ENCODE measurements at regions not wholly inside any gene's neighbourhood (a gene's known extent, or its start where the extent isn't known, plus 50 kb on each side); places are given as distances from the start of the nearest gene placed in this dataset.

DNA sequence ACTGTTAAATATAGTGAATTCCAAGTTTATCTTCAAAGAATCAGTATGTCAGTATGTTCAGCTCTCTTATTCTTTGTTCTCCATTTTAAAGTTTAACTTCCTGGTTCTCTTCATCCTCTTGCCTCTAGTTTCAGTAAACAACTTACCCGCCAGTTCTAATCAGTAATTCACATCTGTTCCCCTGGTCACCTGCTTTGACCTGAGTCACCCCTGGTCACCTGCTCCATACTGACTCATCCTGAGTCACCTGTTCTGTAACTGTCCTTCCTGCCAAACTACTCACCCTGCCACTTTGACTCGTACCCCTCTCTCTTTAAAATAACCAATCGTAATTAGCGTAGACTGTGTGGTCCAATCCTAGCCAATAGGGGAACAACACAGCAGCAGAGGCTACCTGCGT, 992.7 kb upstream of the HS3ST1 start:
- ChIA-PET POLR2A (no interaction called here), CTCF (no interaction called here)
- Histone ChIP-seq H3K4me1 (no peaks in the 10 kb centered on the region), H3K27ac (no peak overlapping the region), H3K4me2 (no peak overlapping the region), H3K4me3 (no peak overlapping the region), H3K9me3 (no peaks in the 10 kb centered on the region)
- DNase-seq (ENCODE audit: low read depth in 1 of 2, low spot score in 1 of 2) (no peak), ATAC-seq (no peak), FAIRE-seq (no peak)
- 0% methylated on average over 5 of the region's 5 CpGs for WGBS (ENCODE audit: missing lambda C conversion rate)
- TF ChIP-seq CBX8 (IDR thresholded peaks at IDR 0.05) (no peak), POLR2AphosphoS2 (conservative IDR thresholded peaks at IDR 0.05; ENCODE audit: low read length) (no peak), MAFK (IDR thresholded peaks at IDR 0.05; ENCODE audit: partially characterized antibody) (no peak), JUN (IDR thresholded peaks at IDR 0.05) (no peak), USF2 (IDR thresholded peaks at IDR 0.05) (no peak), FOSB (CRISPR knock-in tag; IDR thresholded peaks at IDR 0.05) (no peak), POLR2A (IDR thresholded peaks at IDR 0.05; ENCODE audit: low read length) (no peak), JUNB (IDR thresholded peaks at IDR 0.05) (no peak), PHF8 (IDR thresholded peaks at IDR 0.05; ENCODE audit: borderline replicate concordance, low read depth) (no peak), NR3C1 (IDR thresholded peaks at IDR 0.05) (no peak), GATA3 (IDR thresholded peaks at IDR 0.05; ENCODE audit: borderline replicate concordance) (no peak), RAD21 (conservative IDR thresholded peaks at IDR 0.05 in 1 of 2, IDR thresholded peaks at IDR 0.05 in 1 of 2) (no peak), HMGXB4 (CRISPR knock-in tag; IDR thresholded peaks at IDR 0.05; ENCODE audit: borderline replicate concordance) (no peak), ESRRA (IDR thresholded peaks at IDR 0.05; ENCODE audit: borderline replicate concordance, low read length) (no peak)
- TF ChIP-seq, protein P1, sequence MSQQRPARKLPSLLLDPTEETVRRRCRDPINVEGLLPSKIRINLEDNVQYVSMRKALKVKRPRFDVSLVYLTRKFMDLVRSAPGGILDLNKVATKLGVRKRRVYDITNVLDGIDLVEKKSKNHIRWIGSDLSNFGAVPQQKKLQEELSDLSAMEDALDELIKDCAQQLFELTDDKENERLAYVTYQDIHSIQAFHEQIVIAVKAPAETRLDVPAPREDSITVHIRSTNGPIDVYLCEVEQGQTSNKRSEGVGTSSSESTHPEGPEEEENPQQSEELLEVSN (IDR thresholded peaks at IDR 0.05; ENCODE audit: borderline replicate concordance, low read depth) = no peak

DNA sequence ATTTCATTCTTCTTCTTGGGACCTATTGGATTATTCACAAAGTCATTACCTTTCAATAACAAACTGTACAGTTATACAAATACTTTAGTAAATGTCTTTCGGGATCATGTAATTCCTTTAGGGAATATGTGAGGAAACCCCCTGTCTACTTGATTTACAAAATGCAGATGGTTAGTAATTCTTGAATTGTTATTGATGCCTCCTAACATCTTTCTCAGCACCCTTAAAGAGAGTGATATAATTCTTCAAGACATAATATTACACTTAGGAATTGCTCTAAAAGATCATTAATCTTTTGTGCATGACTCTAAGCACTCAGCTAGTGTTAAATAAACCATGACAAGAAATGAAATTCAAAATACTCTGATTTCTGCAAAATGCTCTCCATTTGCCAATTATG, 988.1 kb upstream of the HS3ST1 start:
- CTCF ChIA-PET = no interaction called here
- Histone ChIP-seq H3K4me3 (no peak overlapping the region), H3K9me3 (no peaks in the 10 kb centered on the region), H3K4me2 (no peak overlapping the region), H3K4me1 (no peaks in the 10 kb centered on the region), H3K27ac (no peak overlapping the region)
- FAIRE-seq = no peak
- 5% methylated on average over 1 of the region's 1 CpG for WGBS (ENCODE audit: missing lambda C conversion rate)
- DNase-seq (ENCODE audit: low read depth in 1 of 2, low spot score in 1 of 2) = no peak
- TF ChIP-seq MAZ (IDR thresholded peaks at IDR 0.05; ENCODE audit: borderline replicate concordance, low read depth, low read length) (no peak), POLR2AphosphoS2 (conservative IDR thresholded peaks at IDR 0.05; ENCODE audit: low read length) (no peak), MAFK (IDR thresholded peaks at IDR 0.05; ENCODE audit: partially characterized antibody) (no peak), SREBF2 (IDR thresholded peaks at IDR 0.05) (no peak), EHF (CRISPR knock-in tag; IDR thresholded peaks at IDR 0.05) (no peak)
- TF ChIP-seq, protein P2, sequence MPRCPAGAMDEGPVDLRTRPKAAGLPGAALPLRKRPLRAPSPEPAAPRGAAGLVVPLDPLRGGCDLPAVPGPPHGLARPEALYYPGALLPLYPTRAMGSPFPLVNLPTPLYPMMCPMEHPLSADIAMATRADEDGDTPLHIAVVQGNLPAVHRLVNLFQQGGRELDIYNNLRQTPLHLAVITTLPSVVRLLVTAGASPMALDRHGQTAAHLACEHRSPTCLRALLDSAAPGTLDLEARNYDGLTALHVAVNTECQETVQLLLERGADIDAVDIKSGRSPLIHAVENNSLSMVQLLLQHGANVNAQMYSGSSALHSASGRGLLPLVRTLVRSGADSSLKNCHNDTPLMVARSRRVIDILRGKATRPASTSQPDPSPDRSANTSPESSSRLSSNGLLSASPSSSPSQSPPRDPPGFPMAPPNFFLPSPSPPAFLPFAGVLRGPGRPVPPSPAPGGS (IDR thresholded peaks at IDR 0.05) = no peak
- POLR2A ChIA-PET = no interaction called here
- no peak for ATAC-seq

GRCh38 chr4:12414181-12414812, 985.6 kb upstream of the HS3ST1 start:
- no peak for TF ChIP-seq CBX2 (IDR thresholded peaks at IDR 0.05; ENCODE audit: borderline replicate concordance, low read depth)
- TF ChIP-seq NPAS2 (CRISPR knock-in tag; IDR thresholded peaks at IDR 0.05; ENCODE audit: borderline replicate concordance) = no peak
- no peak for DNase-seq (ENCODE audit: low read depth in 1 of 2, low spot score in 1 of 2)
- no peaks in the 10 kb centered on the region for H3K4me1 ChIP-seq
- H3K4me2 ChIP-seq = no peak overlapping the region
- no peak for FAIRE-seq
- H3K27ac ChIP-seq = no peak overlapping the region
- H3K4me3 ChIP-seq = no peak overlapping the region
- no peaks in the 10 kb centered on the region for H3K9me3 ChIP-seq
- 0% methylated on average over 4 of the region's 4 CpGs for WGBS (ENCODE audit: missing lambda C conversion rate)
- POLR2A ChIA-PET = no interaction called here
- CTCF ChIA-PET = no interaction called here
- ATAC-seq = no peak
